ENCODE measurements at regions not wholly inside any gene's neighbourhood (a gene's known extent, or its start where the extent isn't known, plus 50 kb on each side); places are given as distances from the start of the nearest gene placed in this dataset.

GRCh38 chr5:85140471-85140870, 755.8 kb upstream of the EDIL3 start (continued):
- TF ChIP-seq GTF2F1 (IDR thresholded peaks at IDR 0.05; ENCODE audit: borderline replicate concordance, low read depth, low read length) (no peak), CHD1 (IDR thresholded peaks at IDR 0.05; ENCODE audit: low read depth, low read length) (no peak), TAF1 (IDR thresholded peaks at IDR 0.05; ENCODE audit: low read depth, low read length) (no peak), NRF1 (IDR thresholded peaks at IDR 0.05; ENCODE audit: low read depth, low read length) (no peak)

All from H1 (cell line).